ENCODE measurements at regions not wholly inside any gene's neighbourhood (a gene's known extent, or its start where the extent isn't known, plus 50 kb on each side); places are given as distances from the start of the nearest gene placed in this dataset.
"Not testable (repeated sequence)": the region's sequence is repeated elsewhere in the genome, so short reads cannot be mapped to it uniquely, and the experiment has no call there.

- Histone ChIP-seq H3K27ac (ENCODE audit: low read depth, low read length) (no peak overlapping the region), H3F3A (ENCODE audit: control insufficient read depth, insufficient read depth) (no peaks in the 10 kb centered on the region), H3K9me2 (replicated peaks; ENCODE audit: control insufficient read depth, low read length) (no peaks in the 10 kb centered on the region), H4K20me1 (ENCODE audit: control insufficient read depth, insufficient read depth, low read depth, low read length) (no peaks in the 10 kb centered on the region), H3K4me1 (ENCODE audit: control insufficient read depth, low read length) (no peaks in the 10 kb centered on the region), H3K4me2 (ENCODE audit: low read length) (no peak overlapping the region), H3K9me3 (ENCODE audit: control insufficient read depth, insufficient read depth, low read length) (no peaks in the 10 kb centered on the region), H3K4me3 (ENCODE audit: low read length) (no peak overlapping the region), H3K36me3 (ENCODE audit: control insufficient read depth, low read length) (no peaks in the 10 kb centered on the region), H3K27me3 (ENCODE audit: control insufficient read depth, low read length) (peaks cover 2% of the 10 kb centered on the region; the same call in 1 of the 2 replicates), H3K79me2 (ENCODE audit: control insufficient read depth, low read length) (no peaks in the 10 kb centered on the region)
- TF ChIP-seq EZH2phosphoT487 (IDR thresholded peaks at IDR 0.05; ENCODE audit: borderline replicate concordance, low read length): no peak
- peak; percentile 83 for TF ChIP-seq CTCF (IDR thresholded peaks at IDR 0.05; ENCODE audit: low read depth, low read length, poor library complexity, severe bottlenecking)
These were observed 203.1 kb upstream of the EDNRB start for GRCh38 chr13:78121459-78122348.

GRCh38 chr13:78121001-78121400 lies 202.4 kb upstream of the EDNRB start:
- TF ChIP-seq EZH2phosphoT487 (IDR thresholded peaks at IDR 0.05; ENCODE audit: borderline replicate concordance, low read length) (no peak), CTCF (IDR thresholded peaks at IDR 0.05; ENCODE audit: low read depth, low read length, poor library complexity, severe bottlenecking) (no peak)
- H3K36me3 ChIP-seq (ENCODE audit: control insufficient read depth, low read length): no peaks in the 10 kb centered on the region
- no peak overlapping the region for H3K4me3 ChIP-seq (ENCODE audit: low read length)
- H3K4me1 ChIP-seq (ENCODE audit: control insufficient read depth, low read length): no peaks in the 10 kb centered on the region
- no peaks in the 10 kb centered on the region for H4K20me1 ChIP-seq (ENCODE audit: control insufficient read depth, insufficient read depth, low read depth, low read length)
- H3K79me2 ChIP-seq (ENCODE audit: control insufficient read depth, low read length): no peaks in the 10 kb centered on the region
- no peaks in the 10 kb centered on the region for H3K9me3 ChIP-seq (ENCODE audit: control insufficient read depth, insufficient read depth, low read length)
- no peak overlapping the region for H3K27ac ChIP-seq (ENCODE audit: low read depth, low read length)
- no peaks in the 10 kb centered on the region for H3K9me2 ChIP-seq (replicated peaks; ENCODE audit: control insufficient read depth, low read length)
- no peaks in the 10 kb centered on the region for H3F3A ChIP-seq (ENCODE audit: control insufficient read depth, insufficient read depth)
- H3K27me3 ChIP-seq (ENCODE audit: control insufficient read depth, low read length): peaks cover 2% of the 10 kb centered on the region; the same call in 1 of the 2 replicates
- no peak overlapping the region for H3K4me2 ChIP-seq (ENCODE audit: low read length)

GRCh38 chr13:78120144-78120543 lies 201.5 kb upstream of the EDNRB start:
- H3K36me3 ChIP-seq (ENCODE audit: control insufficient read depth, low read length); H3K79me2 ChIP-seq (ENCODE audit: control insufficient read depth, low read length); H3K9me3 ChIP-seq (ENCODE audit: control insufficient read depth, insufficient read depth, low read length); H3F3A ChIP-seq (ENCODE audit: control insufficient read depth, insufficient read depth); H3K27me3 ChIP-seq (ENCODE audit: control insufficient read depth, low read length); H3K4me1 ChIP-seq (ENCODE audit: control insufficient read depth, low read length); H4K20me1 ChIP-seq (ENCODE audit: control insufficient read depth, insufficient read depth, low read depth, low read length); H3K27ac ChIP-seq (ENCODE audit: low read depth, low read length); H3K9me2 ChIP-seq (replicated peaks; ENCODE audit: control insufficient read depth, low read length); H3K4me3 ChIP-seq (ENCODE audit: low read length); H3K4me2 ChIP-seq (ENCODE audit: low read length): not testable (repeated sequence)

GRCh38 chr13:78117070-78117469 lies 198.4 kb upstream of the EDNRB start:
- not testable (repeated sequence) for H3K27ac ChIP-seq (ENCODE audit: low read depth, low read length); H3K79me2 ChIP-seq (ENCODE audit: control insufficient read depth, low read length); H3K9me3 ChIP-seq (ENCODE audit: control insufficient read depth, insufficient read depth, low read length)

More at GRCh38 chr13:78117070-78117469, 198.4 kb upstream of the EDNRB start:
- H3K4me1 ChIP-seq (ENCODE audit: control insufficient read depth, low read length); H3K36me3 ChIP-seq (ENCODE audit: control insufficient read depth, low read length); H3F3A ChIP-seq (ENCODE audit: control insufficient read depth, insufficient read depth); H3K4me3 ChIP-seq (ENCODE audit: low read length); H3K4me2 ChIP-seq (ENCODE audit: low read length); H3K9me2 ChIP-seq (replicated peaks; ENCODE audit: control insufficient read depth, low read length); H3K27me3 ChIP-seq (ENCODE audit: control insufficient read depth, low read length); H4K20me1 ChIP-seq (ENCODE audit: control insufficient read depth, insufficient read depth, low read depth, low read length): not testable (repeated sequence)

Data from DOHH2 (cell line).